Type B pancreatic cell (in vitro differentiated cells): ENCODE measurements at regions not wholly inside any gene's neighbourhood (a gene's known extent, or its start where the extent isn't known, plus 50 kb on each side); places are given as distances from the start of the nearest gene placed in this dataset.

Experiments
- DNase-seq: peaks from one replicate; pipeline ENCODE4 v3.0.0; 2021; ENCODE audit warnings: mixed read lengths; ENCODE audit not compliant: unreplicated experiment; ENCODE audit errors: extremely low spot score
- H3K27ac Mint-ChIP-seq: 2 replicates; pipeline ENCODE4 v1.8.0; 2021; ENCODE audit warnings: mild to moderate bottlenecking, mixed read lengths
- H3K27me3 Mint-ChIP-seq: 2 replicates; pipeline ENCODE4 v1.8.0; 2021; ENCODE audit warnings: mixed read lengths
- H3K36me3 Mint-ChIP-seq: 2 replicates; pipeline ENCODE4 v1.8.0; 2021; ENCODE audit warnings: mixed read lengths
- H3K4me1 Mint-ChIP-seq: one replicate; pipeline ENCODE4 v1.8.0; 2021; ENCODE audit warnings: mixed read lengths; ENCODE audit not compliant: unreplicated experiment
- H3K4me3 Mint-ChIP-seq: 2 replicates; pipeline ENCODE4 v1.8.0; 2021; ENCODE audit warnings: mild to moderate bottlenecking, mixed read lengths
- H3K9me3 Mint-ChIP-seq: 2 replicates; pipeline ENCODE4 v1.8.0; 2021; ENCODE audit warnings: mixed read lengths
- TF ChIP-seq, protein P1 (sequence below): fragments of 200-600 bp; sonication (generic); conservative IDR thresholded peaks from 2 replicates; pipeline ENCODE4 v1.5.0; 2021; ENCODE audit warnings: antibody characterized with exemption, mild to moderate bottlenecking

- Mint-ChIP-seq H3K27ac (no peak overlapping the region), H3K9me3 (peaks cover 4% of the 10 kb centered on the region), H3K4me1 (peaks cover 9% of the 10 kb centered on the region), H3K27me3 (no peaks in the 10 kb centered on the region), H3K36me3 (no peaks in the 10 kb centered on the region), H3K4me3 (no peak overlapping the region)
- DNase-seq = no peak
- TF ChIP-seq, protein P1, sequence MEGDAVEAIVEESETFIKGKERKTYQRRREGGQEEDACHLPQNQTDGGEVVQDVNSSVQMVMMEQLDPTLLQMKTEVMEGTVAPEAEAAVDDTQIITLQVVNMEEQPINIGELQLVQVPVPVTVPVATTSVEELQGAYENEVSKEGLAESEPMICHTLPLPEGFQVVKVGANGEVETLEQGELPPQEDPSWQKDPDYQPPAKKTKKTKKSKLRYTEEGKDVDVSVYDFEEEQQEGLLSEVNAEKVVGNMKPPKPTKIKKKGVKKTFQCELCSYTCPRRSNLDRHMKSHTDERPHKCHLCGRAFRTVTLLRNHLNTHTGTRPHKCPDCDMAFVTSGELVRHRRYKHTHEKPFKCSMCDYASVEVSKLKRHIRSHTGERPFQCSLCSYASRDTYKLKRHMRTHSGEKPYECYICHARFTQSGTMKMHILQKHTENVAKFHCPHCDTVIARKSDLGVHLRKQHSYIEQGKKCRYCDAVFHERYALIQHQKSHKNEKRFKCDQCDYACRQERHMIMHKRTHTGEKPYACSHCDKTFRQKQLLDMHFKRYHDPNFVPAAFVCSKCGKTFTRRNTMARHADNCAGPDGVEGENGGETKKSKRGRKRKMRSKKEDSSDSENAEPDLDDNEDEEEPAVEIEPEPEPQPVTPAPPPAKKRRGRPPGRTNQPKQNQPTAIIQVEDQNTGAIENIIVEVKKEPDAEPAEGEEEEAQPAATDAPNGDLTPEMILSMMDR = no peak
Measured at GRCh38 chr13:39202746-39203145, 164.5 kb downstream of the NHLRC3 start.

DNA sequence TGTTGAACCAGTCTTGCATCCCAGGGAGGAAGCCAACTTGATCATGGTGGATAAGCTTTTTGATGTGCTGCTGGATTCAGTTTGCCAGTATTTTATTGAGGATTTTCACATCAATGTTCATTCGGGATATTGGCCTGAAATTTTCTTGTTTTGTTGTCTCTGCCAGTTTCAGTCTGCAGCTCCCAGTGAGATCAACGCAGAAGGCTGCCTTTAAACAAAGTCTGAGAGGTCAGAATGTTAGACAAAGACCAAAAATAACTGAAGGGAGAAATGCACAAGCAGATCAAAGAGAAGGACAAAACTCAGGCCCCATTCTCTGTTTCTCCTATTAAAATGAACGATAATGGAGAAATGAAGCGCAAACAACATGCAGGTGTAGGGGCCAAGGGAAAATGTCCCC lies 170.4 kb downstream of the NHLRC3 start:
- no peak overlapping the region for H3K4me3 Mint-ChIP-seq
- no peak overlapping the region for H3K27ac Mint-ChIP-seq
- no peaks in the 10 kb centered on the region for H3K27me3 Mint-ChIP-seq
- H3K9me3 Mint-ChIP-seq = peaks cover 4% of the 10 kb centered on the region
- no peak for DNase-seq
- no peaks in the 10 kb centered on the region for H3K36me3 Mint-ChIP-seq
- TF ChIP-seq, protein P1 = no peak
- H3K4me1 Mint-ChIP-seq = peaks cover 8% of the 10 kb centered on the region

DNA sequence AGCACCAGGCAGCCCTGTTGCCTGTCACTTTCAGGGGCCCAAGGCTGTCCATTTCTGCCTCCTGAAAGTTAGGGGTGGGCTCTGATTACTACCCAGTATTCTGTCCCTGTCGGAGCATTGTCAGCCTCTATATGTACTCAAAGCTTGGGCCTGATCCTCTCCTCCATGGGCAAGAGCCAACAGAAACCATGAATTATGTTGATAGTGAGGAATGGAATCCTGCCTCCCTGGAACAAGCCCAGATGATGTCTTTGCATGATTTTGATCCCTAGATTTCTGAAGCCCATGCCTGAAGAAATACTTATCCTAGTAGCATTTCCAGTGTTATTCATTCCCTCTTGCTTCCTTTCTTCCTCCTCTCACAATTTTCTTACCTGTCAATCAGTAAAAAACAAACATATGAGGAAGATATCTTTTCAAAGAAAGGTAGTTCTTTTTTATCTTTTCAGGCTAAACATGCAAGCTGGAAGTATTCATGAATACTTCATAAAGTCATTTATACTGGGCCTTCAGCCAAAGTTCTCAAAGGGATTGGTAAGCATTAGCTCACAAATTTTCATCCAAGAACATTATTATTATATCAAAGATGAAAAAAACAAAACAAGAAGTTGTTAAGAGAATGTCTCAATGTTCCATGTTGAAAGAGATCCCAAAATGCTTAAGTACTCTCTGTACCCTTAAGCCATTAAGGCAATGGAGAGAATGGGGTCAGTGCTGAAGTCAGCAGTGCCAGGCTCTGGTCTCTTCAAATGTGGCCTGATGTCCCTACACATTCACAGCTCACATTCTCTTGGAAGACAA lies 171.7 kb downstream of the NHLRC3 start:
- DNase-seq = no peak
- Mint-ChIP-seq H3K36me3 (no peaks in the 10 kb centered on the region), H3K9me3 (peaks cover 4% of the 10 kb centered on the region), H3K27ac (no peak overlapping the region), H3K4me1 (peaks cover 8% of the 10 kb centered on the region), H3K4me3 (no peak overlapping the region), H3K27me3 (no peaks in the 10 kb centered on the region)
- TF ChIP-seq, protein P1 = no peak

DNA sequence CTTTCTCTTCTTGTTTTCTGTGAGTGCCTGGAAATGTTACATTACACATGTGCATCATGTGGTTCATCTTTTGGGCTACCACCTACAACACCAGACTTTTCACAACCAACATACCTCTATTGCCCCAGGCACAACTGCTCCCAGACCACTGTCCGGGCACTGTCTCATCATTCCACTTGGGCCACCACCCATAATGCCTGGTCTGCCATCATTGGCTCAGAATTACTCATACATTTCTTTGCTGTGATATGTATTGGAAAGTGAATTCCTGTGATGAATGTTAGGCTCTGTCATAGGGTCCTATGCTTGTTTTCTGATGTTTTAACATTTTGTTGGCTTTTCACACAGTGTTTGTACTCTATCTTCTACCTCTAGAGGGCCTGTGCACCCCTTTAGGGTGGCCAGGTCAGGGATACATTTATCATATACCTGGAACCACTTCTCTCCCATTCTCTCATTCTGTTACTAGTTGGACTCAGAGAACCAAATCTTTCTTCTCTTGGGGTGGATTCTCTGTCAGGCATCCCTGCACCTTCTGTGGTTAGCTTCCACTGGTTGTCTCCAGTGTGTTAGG lies 172.8 kb downstream of the NHLRC3 start:
- Mint-ChIP-seq H3K36me3 (no peaks in the 10 kb centered on the region), H3K27me3 (no peaks in the 10 kb centered on the region), H3K4me1 (peaks cover 8% of the 10 kb centered on the region), H3K9me3 (peaks cover 4% of the 10 kb centered on the region), H3K4me3 (no peak overlapping the region), H3K27ac (no peak overlapping the region)
- no peak for DNase-seq
- TF ChIP-seq, protein P1 = no peak

GRCh38 chr13:39215971-39216370 lies 177.7 kb downstream of the NHLRC3 start:
- Mint-ChIP-seq H3K36me3 (no peaks in the 10 kb centered on the region), H3K27me3 (no peaks in the 10 kb centered on the region), H3K27ac (no peak overlapping the region), H3K9me3 (peaks cover 8% of the 10 kb centered on the region), H3K4me1 (peaks cover 13% of the 10 kb centered on the region), H3K4me3 (no peak overlapping the region)
- DNase-seq = no peak
- TF ChIP-seq, protein P1 = no peak
